HG03469 (cell line): ENCODE measurements at regions not wholly inside any gene's neighbourhood (a gene's known extent, or its start where the extent isn't known, plus 50 kb on each side); places are given as distances from the start of the nearest gene placed in this dataset.

Experiments used
- ATAC-seq: cut with Tn5 transposase; IDR thresholded peaks from one replicate; pipeline ENCODE4 v1.9.1; 2021; ENCODE audit warnings: mild to moderate bottlenecking, moderate library complexity, moderate number of reproducible peaks; ENCODE audit not compliant: unreplicated experiment

- no peak for ATAC-seq
Measured at GRCh38 chr10:25661632-25662031, 272.4 kb upstream of the MYO3A start.

DNA sequence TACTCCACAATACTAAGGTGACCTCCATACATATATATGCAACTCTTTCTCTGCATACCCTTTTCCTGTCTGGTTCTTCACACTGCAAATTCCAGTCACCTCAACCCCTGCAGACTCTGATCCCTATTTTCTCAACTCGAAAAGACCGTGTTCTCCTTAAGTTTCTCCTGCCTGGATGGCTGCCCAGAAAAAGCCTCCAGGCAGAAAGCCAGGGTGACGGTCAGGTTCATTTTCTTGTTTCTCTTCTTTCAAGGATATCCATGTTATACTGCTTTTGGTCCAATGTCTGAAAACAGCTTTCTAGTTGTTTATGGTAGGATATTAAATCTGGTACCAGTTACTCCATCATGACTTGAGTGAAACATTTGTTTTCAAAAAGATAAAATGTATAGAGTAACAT lies 267.8 kb upstream of the MYO3A start:
- no peak for ATAC-seq

- ATAC-seq: no peak
Measured at GRCh38 chr10:25675204-25675603, 258.8 kb upstream of the MYO3A start.

GRCh38 chr10:25675615-25676014 lies 258.4 kb upstream of the MYO3A start:
- no peak for ATAC-seq

DNA sequence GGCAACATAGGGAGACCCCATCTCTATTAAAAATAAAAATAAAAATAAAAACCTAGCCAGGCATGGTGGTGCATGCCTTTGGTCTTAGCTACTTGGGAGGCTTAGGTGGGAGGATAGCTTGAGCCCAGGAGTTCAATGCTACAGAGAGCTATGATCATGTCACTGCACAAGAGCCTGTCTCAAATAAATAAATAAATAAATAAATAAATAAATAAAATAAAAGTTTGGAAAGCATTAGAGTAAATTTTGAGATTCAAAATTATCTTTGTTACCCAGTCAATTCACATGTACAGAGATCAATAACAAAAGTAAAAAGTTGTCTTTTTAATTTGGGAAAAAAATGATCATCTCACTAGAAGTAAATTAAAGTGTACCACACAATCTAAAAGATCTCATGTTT lies 255.8 kb upstream of the MYO3A start:
- ATAC-seq: no peak

GRCh38 chr10:25678666-25679065 lies 255.4 kb upstream of the MYO3A start:
- ATAC-seq: no peak

GRCh38 chr10:25682203-25682851 lies 251.7 kb upstream of the MYO3A start:
- no peak for ATAC-seq

DNA sequence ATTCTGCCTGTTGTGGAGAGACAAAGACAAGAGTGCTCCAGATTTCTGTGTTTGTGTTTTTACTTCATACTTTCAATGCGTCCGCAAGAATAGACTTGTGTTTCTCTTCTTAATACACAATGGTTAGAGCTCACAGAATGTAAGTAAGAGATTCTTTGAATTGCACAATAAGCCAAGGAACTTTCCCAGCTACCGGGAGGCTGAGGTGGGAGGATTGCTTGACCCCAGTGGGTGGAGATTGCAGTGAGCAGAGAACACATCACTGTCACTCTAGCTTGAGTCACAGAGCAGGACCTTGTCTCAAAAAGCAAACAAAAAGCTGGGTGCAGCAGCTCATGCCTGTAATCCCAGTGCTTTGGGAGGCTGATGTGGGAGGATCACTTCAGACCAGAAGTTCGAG lies 250.7 kb upstream of the MYO3A start:
- ATAC-seq: no peak

GRCh38 chr10:25687521-25687920 lies 246.5 kb upstream of the MYO3A start:
- ATAC-seq: no peak

DNA sequence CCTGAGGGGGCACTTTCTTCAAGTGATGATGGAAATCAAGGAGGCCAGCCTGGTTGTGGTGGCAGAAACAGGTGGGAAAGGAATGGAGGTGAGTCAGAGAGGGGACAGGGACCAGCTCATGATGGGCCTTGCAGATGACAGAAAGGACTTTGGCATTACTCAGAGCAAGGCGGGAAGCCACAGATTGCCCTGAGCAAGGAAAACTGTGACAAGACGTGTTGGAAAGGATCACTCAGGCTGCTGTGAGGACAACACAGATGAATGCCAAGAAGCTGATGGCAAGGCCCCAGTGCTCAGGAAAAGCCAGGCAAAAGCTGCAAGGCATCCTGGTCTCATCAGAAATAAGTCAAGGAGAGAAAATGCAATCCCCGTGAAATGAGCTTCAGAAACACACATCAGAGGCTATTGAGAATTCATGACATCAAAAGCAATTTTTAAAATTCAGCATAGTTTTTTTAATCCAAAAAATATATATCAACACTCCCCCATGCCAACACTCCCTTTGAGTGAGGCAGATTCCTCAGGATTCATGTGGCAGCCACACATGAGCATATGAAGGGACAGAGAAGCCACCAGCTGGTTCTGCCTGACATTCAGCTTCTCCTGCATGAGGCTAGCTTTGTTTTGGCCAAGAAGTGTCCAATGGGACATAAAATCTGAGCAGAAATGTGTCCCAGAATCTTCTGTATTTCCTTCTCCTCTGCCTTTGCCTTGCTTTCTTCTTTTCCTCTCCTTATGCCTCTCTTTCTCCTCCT lies 244.5 kb upstream of the MYO3A start:
- ATAC-seq: no peak

GRCh38 chr10:25692761-25693160 lies 241.3 kb upstream of the MYO3A start:
- ATAC-seq: no peak

- no peak for ATAC-seq
Measured at GRCh38 chr10:25694206-25694933, 239.7 kb upstream of the MYO3A start.

- ATAC-seq: no peak
Measured at GRCh38 chr10:25694971-25695370, 239.1 kb upstream of the MYO3A start.

- ATAC-seq: no peak
Measured at GRCh38 chr10:25695586-25695985, 238.4 kb upstream of the MYO3A start.

DNA sequence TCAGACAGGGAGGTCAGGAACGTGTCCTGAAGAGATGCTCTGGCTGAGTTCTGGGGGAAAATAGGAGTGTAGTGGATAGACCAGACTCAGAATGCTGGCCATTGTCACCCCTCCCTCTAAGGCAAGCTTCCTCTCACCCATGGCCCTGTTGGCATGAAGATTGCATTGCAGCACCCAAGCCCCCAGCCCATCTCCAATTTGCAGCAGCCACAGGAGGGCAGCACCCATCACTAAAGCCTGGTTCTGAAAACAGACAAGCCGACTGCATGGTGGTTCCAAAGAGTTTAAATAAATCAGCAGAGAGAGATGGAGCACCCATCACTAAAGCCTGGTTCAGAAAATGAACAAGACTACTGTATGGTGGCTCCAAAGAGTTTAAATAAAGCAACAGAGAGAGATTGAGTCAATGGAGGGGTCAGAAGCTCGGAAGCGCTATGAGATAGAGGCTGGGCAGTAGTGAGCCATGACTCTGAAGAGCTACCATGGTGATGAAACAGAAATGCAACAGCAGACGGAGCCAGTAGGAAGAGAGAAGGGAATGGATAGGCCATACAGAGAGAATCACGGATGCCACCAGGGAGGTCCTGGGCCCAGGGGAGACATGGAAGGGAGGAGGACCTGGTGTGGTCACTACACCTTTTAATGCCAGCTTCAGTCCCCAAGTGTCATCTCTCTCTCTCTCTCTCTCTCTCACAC lies 237.9 kb upstream of the MYO3A start:
- ATAC-seq: no peak

DNA sequence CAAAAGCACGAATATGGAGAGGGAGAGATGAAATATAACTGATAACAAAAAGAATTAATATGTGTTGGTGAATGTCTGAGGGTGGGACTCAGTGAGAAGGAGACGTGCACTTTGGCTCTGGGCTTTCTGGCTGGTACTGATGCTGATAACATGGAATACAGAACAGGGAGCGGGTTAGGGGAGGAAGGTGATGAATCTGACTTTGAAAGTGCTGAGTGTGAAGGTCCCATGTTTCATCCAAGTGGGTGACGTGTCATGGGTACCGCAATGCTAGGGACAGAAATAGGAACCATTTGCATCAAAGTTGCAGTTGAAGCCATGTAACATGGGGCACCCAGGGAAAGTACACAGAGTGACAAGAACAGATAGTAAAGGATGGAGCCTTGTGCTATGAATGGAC lies 236.6 kb upstream of the MYO3A start:
- no peak for ATAC-seq

- no peak for ATAC-seq
Measured at GRCh38 chr10:25698638-25699037, 235.4 kb upstream of the MYO3A start.

DNA sequence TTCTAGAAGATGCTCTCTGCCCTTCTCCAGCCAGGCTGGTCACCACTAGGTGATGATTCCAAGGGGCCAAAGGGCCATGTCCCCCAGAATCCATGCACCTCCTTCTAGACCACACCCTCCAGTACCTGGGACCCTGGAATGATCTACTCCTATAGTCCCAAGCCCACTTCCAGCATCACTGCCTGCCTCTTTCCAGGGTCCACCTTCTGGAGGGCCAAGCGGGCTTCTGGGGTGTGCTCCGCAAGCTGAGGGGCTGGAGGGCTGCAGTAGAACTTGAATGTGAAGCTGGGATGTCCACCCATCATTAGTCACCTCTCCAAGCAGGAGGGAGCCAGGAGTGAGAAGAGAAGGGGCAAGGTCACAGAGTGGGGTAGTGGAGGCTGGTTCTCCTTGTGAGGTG lies 234.4 kb upstream of the MYO3A start:
- no peak for ATAC-seq

- ATAC-seq: no peak
Measured at GRCh38 chr10:25701652-25702051, 232.4 kb upstream of the MYO3A start.

- no peak for ATAC-seq
Measured at GRCh38 chr10:25704622-25705021, 229.4 kb upstream of the MYO3A start.

GRCh38 chr10:25707572-25707971 lies 226.5 kb upstream of the MYO3A start:
- ATAC-seq: no peak
